LNCAP (cell line): ENCODE measurements at regions not wholly inside any gene's neighbourhood (a gene's known extent, or its start where the extent isn't known, plus 50 kb on each side); places are given as distances from the start of the nearest gene placed in this dataset.

Experiments used
- TF ChIP-seq, protein P1 (sequence below): fragments of 450-650 bp; IDR thresholded peaks from 2 replicates; pipeline ENCODE4 v1.5.1; 2017; ENCODE audit warnings: mild to moderate bottlenecking

DNA sequence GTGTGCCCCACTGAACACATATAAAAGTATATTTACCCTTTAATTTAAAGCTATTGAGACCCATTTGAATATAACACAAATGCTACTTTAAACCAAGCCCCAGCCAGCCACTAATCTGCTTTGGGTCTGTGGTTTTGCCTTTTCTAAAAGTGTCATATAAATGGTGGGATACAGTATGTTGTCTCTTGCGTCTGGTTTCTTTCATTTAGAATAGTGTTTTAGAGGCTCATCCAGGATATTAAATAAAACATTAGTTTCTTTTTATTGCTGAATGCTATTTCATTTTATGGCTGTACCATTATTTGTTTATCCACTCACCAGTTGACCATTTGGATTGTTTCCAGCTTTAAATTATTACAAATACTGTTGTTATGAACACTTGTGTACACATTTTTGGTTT, 290.5 kb upstream of the SORL1-AS1 start:
- TF ChIP-seq, protein P1, sequence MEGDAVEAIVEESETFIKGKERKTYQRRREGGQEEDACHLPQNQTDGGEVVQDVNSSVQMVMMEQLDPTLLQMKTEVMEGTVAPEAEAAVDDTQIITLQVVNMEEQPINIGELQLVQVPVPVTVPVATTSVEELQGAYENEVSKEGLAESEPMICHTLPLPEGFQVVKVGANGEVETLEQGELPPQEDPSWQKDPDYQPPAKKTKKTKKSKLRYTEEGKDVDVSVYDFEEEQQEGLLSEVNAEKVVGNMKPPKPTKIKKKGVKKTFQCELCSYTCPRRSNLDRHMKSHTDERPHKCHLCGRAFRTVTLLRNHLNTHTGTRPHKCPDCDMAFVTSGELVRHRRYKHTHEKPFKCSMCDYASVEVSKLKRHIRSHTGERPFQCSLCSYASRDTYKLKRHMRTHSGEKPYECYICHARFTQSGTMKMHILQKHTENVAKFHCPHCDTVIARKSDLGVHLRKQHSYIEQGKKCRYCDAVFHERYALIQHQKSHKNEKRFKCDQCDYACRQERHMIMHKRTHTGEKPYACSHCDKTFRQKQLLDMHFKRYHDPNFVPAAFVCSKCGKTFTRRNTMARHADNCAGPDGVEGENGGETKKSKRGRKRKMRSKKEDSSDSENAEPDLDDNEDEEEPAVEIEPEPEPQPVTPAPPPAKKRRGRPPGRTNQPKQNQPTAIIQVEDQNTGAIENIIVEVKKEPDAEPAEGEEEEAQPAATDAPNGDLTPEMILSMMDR, result no peak

DNA sequence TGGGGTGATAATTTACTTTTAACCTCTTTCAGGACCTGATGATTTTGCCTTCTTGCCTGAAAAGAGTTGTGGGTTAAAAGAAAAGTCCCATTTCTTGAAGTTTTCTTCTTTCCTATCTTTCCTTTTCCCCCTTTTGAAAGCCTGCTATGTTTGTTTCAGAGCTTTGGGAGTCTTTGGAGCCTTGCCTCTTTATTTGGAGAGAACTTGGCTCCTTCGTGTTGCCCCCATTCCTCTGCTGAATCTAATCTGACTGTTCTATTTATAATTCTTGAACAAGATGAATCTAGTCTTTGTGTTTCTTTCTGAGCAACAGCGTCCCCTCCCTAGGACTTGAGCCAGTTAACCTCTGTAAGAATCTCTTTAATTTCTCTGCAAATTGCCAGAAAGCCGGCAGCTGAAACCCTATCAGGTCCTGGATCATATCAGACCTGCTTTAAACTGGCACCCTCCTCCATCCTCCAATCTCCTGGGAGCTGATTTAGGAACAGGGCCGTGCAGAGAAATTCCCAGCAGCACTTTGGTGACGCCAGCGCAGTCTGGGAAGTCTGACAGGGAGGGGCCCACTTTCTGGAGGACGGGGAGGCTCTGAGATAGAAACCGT, 289.1 kb upstream of the SORL1-AS1 start:
- TF ChIP-seq, protein P1, result no peak

DNA sequence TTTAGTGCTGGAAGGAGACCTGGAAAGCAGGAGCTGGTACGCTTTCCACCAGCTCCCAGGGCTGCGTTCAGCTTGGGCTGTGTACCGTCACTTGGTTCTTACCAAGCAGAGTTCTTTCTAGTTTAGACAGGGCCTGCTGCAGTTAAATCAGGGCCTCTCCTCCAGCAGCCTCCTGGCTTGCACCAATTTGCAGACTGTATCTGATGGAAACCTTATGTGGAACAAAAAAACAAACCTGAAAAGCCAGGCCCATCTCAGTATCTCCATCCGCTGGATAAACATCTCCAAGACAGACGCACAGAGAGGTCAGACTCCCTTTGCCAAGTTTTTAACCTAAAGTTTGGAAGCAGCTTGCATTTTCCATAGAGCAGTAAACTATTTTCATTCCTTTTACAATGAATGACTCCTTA, 288.6 kb upstream of the SORL1-AS1 start:
- TF ChIP-seq, protein P1, result no peak

DNA sequence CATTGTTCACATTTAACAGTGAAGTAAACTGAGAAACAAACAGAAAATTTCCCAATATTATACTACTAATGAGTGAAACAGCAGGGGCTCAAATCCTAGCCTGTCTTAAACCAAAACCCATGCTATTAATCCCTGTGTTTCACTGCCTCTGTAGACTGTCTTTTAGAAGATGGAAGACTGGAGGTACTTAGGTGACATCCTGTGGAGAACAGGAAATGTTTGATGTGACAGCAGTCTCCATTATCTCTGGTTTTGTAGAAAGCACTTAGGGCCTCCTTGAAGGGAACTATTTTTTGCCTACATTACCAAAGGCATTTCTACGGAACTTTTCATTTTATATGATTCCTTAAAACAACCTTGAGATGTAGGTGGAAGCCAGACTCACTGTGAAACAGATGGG, 288.1 kb upstream of the SORL1-AS1 start:
- TF ChIP-seq, protein P1, result no peak

DNA sequence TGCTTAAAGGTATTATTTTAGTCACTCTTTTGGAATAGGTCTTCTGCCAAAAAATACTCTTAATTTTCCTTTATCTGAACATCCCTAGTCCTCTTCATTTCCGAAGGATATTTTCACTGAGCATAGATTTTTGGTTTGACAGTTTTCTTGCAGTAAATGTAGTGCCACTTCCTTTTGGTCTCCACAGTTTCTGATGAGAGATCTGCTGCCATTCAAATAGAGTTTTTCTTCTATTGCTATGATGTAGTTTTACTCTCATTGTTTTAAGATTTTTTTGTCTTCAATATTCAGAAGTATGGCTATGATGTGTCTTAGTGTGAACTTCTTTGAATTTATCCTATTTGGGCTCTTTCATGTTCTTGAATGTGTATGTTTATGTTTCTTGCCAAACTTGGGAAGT, 281.1 kb upstream of the SORL1-AS1 start:
- TF ChIP-seq, protein P1, result no peak

DNA sequence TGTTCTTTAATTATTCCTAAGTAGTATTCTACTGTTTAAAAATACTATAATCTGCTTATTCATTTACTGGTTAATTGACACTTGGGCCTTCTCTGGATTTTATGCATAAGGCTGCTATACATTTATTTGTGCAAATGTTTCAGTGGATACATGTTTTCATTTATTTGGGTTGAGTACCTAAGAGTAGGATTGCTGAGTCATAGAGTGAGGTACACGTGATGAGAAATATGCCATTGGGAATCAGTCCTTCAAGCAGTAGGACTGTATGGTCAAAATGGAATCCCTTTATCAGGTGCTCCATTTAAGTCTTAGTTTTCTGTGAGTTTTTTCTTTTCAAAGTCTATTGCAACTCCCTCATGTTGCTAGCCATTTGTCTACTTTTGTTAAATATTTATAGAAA, 275.2 kb upstream of the SORL1-AS1 start:
- TF ChIP-seq, protein P1, result no peak

DNA sequence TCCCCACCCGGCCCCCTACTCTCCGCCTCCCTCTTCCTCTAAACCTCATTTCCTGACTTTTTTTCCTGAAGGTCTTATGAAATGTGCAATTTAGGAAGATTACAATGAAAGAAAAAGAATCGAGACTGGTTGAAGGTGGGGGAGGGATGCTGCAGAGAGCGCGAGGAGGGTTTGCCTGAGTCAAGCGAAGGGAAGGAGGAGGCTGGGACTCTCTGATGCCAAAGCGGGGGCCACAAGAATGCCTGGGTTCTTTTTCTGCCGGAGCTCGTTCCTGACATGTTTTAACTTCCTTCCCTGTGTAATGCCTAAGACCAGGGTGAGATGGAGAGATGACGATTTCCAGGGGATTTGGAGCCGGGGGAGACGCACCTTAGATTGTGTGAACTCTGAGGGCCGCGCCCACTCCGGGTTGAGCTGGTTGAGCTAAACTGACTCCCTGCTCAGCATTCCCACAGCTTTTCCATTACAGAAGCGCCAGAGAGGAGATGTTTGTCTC, 270.5 kb upstream of the SORL1-AS1 start:
- TF ChIP-seq, protein P1, result no peak
